ENCODE measurements at regions not wholly inside any gene's neighbourhood (a gene's known extent, or its start where the extent isn't known, plus 50 kb on each side); places are given as distances from the start of the nearest gene placed in this dataset.

GRCh38 chr9:135006911-135007570 is 80.4 kb upstream of the OLFM1 start:
- ATAC-seq (ENCODE audit: low FRiP score): no peak
- TF ChIP-seq, protein P1, sequence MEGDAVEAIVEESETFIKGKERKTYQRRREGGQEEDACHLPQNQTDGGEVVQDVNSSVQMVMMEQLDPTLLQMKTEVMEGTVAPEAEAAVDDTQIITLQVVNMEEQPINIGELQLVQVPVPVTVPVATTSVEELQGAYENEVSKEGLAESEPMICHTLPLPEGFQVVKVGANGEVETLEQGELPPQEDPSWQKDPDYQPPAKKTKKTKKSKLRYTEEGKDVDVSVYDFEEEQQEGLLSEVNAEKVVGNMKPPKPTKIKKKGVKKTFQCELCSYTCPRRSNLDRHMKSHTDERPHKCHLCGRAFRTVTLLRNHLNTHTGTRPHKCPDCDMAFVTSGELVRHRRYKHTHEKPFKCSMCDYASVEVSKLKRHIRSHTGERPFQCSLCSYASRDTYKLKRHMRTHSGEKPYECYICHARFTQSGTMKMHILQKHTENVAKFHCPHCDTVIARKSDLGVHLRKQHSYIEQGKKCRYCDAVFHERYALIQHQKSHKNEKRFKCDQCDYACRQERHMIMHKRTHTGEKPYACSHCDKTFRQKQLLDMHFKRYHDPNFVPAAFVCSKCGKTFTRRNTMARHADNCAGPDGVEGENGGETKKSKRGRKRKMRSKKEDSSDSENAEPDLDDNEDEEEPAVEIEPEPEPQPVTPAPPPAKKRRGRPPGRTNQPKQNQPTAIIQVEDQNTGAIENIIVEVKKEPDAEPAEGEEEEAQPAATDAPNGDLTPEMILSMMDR (IDR thresholded peaks at IDR 0.05): no peak
- no peak for DNase-seq (ENCODE audit: low spot score)

- DNase-seq (ENCODE audit: low spot score) (no peak), ATAC-seq (ENCODE audit: low FRiP score) (no peak)
- TF ChIP-seq, protein P1 (IDR thresholded peaks at IDR 0.05): no peak
Observed at GRCh38 chr9:135007601-135008000, 79.9 kb upstream of the OLFM1 start.

GRCh38 chr9:135008416-135008815 is 79.1 kb upstream of the OLFM1 start:
- no peak for DNase-seq (ENCODE audit: low spot score)
- no peak for ATAC-seq (ENCODE audit: low FRiP score)
- TF ChIP-seq, protein P1 (IDR thresholded peaks at IDR 0.05): no peak

DNA sequence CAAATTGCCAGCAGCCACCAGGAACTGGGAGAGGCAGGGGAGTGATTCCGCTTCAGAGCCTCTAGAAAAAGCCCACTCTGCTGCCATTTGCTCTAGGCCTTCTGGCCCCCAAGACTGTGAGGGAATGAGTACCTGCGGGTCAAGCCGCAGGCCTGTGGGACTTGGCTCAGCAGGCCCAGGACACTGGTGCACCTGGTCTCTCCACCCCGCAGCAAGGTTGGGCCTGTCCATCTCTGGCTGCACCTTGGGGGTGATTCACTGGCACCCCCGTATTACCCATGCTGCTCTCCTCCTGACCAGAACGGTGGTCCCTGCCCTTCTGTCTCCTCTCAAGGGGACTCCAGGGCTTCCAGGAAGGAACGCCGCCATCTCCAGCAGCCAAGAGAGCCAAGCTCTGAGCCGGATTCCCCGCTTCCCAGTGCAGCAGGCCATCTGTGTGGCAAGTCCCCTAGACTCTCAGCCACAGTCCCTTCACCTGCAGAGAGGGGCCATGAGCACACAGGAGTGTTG is 78.4 kb upstream of the OLFM1 start:
- TF ChIP-seq, protein P1 (IDR thresholded peaks at IDR 0.05): no peak
- no peak for DNase-seq (ENCODE audit: low spot score)
- ATAC-seq (ENCODE audit: low FRiP score): no peak

- TF ChIP-seq, protein P1 (IDR thresholded peaks at IDR 0.05): no peak
- DNase-seq (ENCODE audit: low spot score) (no peak), ATAC-seq (ENCODE audit: low FRiP score) (no peak)
Observed at GRCh38 chr9:135009794-135010585, 77.5 kb upstream of the OLFM1 start.

- DNase-seq (ENCODE audit: low spot score) (no peak), ATAC-seq (ENCODE audit: low FRiP score) (no peak)
- TF ChIP-seq, protein P1 (IDR thresholded peaks at IDR 0.05): no peak
Observed at GRCh38 chr9:135010586-135010860, 76.9 kb upstream of the OLFM1 start.

DNA sequence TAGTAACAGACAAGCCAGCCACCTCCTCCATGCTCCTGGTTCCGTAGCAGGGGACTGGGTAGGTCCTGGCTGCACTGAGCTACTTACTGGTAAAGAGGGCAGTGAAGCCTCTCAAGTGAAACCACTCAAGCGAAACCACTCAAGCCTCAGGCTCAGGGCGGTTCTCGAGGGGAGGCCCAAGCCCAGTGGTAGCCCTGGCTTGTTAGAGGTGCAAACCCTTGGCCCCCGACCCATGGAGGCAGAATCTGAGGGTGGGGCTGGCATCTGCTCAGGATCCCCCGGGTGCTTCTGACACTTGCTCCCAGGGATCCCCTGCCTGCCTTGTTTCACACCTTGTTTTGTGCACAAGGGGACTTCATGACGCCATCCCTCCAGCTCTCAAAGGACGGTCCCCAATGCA is 76.5 kb upstream of the OLFM1 start:
- DNase-seq (ENCODE audit: low spot score) (no peak), ATAC-seq (ENCODE audit: low FRiP score) (no peak)
- TF ChIP-seq, protein P1 (IDR thresholded peaks at IDR 0.05): no peak

Data from omental fat pad (tissue), 3 donors.